ENCODE measurements at regions not wholly inside any gene's neighbourhood (a gene's known extent, or its start where the extent isn't known, plus 50 kb on each side); places are given as distances from the start of the nearest gene placed in this dataset.

- TF ChIP-seq ETS1 (IDR thresholded peaks at IDR 0.05) = no peak
- TF ChIP-seq EZH2phosphoT487 (IDR thresholded peaks at IDR 0.05; ENCODE audit: unreplicated experiment) = no peak
- TF ChIP-seq CTCF (conservative IDR thresholded peaks at IDR 0.05; ENCODE audit: low read depth in 2 of 2) = no peak
- no peak for TF ChIP-seq CREB1 (CRISPR knock-in tag; IDR thresholded peaks at IDR 0.05; ENCODE audit: low read depth)
- TF ChIP-seq REST (IDR thresholded peaks at IDR 0.05; ENCODE audit: unreplicated experiment) = no peak
- TF ChIP-seq NANOG (IDR thresholded peaks at IDR 0.05; ENCODE audit: borderline replicate concordance) = no peak
- TF ChIP-seq JUNB (IDR thresholded peaks at IDR 0.05; ENCODE audit: unreplicated experiment) = no peak
Measured at GRCh38 chr22:48155446-48155845, 1393.0 kb downstream of the TBC1D22A start (continued).

GRCh38 chr22:48154943-48155240 lies 1392.4 kb downstream of the TBC1D22A start:
- Histone ChIP-seq H3K27ac (ENCODE audit: low read depth) (no peak overlapping the region), H3K4me3 (no peak overlapping the region), H4K20me1 (replicated peaks; ENCODE audit: insufficient read depth) (no peaks in the 10 kb centered on the region), H3K4me1 (ENCODE audit: insufficient read depth) (no peaks in the 10 kb centered on the region), H3F3A (replicated peaks; ENCODE audit: low read depth) (no peaks in the 10 kb centered on the region), H3K79me2 (replicated peaks; ENCODE audit: insufficient read depth) (no peaks in the 10 kb centered on the region), H3K36me3 (ENCODE audit: insufficient read depth) (no peaks in the 10 kb centered on the region), H3K9me2 (ENCODE audit: insufficient read depth) (no peaks in the 10 kb centered on the region), H3K27me3 (ENCODE audit: insufficient read depth) (no peaks in the 10 kb centered on the region), H2AFZ (no peak overlapping the region), H3K4me2 (no peak overlapping the region)
- no peak for TF ChIP-seq JUNB (IDR thresholded peaks at IDR 0.05; ENCODE audit: unreplicated experiment)
- peaks cover 8% of the 10 kb centered on the region; the same call in 2 of the 3 replicates for H3K4me1 Mint-ChIP-seq
- DNase-seq (ENCODE audit: low spot score) (no peak), ATAC-seq (no peak)
- H3K27ac Mint-ChIP-seq = no peak overlapping the region
- no peaks in the 10 kb centered on the region for H3K36me3 Mint-ChIP-seq (ENCODE audit: low read depth)
- no peaks in the 10 kb centered on the region; the same call in 2 of the 3 replicates for H3K9me3 Mint-ChIP-seq
- no peak overlapping the region for H3K4me3 Mint-ChIP-seq
- peaks cover 15% of the 10 kb centered on the region for H3K27me3 Mint-ChIP-seq (ENCODE audit: insufficient read depth, low read depth, poor library complexity)

Data from GM23338 (cell line).